ENCODE measurements at regions not wholly inside any gene's neighbourhood (a gene's known extent, or its start where the extent isn't known, plus 50 kb on each side); places are given as distances from the start of the nearest gene placed in this dataset.

DNA sequence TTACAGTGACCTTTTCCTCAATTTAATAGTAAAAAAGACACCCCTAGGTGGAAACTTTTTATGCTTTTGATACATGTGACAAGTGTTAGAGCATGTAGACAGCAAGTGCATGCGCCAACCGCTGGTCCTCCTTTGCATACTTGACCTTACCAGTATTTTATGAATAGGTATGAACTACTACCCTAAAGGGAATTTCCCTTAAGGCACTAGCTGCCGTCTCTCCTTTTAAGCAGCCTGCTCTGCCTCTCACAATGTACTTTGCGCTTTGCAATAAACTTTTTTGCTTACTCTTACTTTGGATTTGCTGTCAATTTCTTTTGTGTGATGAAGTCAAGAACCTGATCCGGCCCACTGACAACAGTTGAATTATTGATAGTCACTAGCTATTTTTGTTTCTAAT is 50.6 kb upstream of the ZNF133 start:
- Mint-ChIP-seq H3K9me3 (no peaks in the 10 kb centered on the region), H3K4me1 (no peaks in the 10 kb centered on the region), H3K27me3 (peaks cover 87% of the 10 kb centered on the region), H3K4me3 (no peak overlapping the region), H3K36me3 (ENCODE audit: insufficient read depth) (peaks cover 2% of the 10 kb centered on the region), H3K27ac (ENCODE audit: low read depth) (no peak overlapping the region)
- DNase-seq (ENCODE audit: low spot score in 2 of 2) (no peak), ATAC-seq (replicated peaks; ENCODE audit: extremely low read depth, poor library complexity, severe bottlenecking) (no peak)

All from central memory CD8-positive, alpha-beta T cell (primary cell).